SK-N-SH treated with all-trans-retinoic acid at 6 μM for 48 hours (cell line): ENCODE measurements at regions not wholly inside any gene's neighbourhood (a gene's known extent, or its start where the extent isn't known, plus 50 kb on each side); places are given as distances from the start of the nearest gene placed in this dataset.

Source experiments
- CREB5 ChIP-seq: fragments of 250-450 bp; sonication (Bioruptor Pico); IDR thresholded peaks from 2 replicates; pipeline ENCODE4 v1.5.1; 2020; ENCODE audit warnings: low read depth, mild to moderate bottlenecking, moderate library complexity
- CSRNP3 ChIP-seq: fragments of 250-450 bp; sonication (Bioruptor Pico); IDR thresholded peaks from 2 replicates; pipeline ENCODE4 v1.5.1; 2021; ENCODE audit warnings: mild to moderate bottlenecking, moderate library complexity
- RARB ChIP-seq: fragments of 250-450 bp; sonication (Bioruptor Pico); IDR thresholded peaks from 2 replicates; pipeline ENCODE4 v1.8.0; 2021; ENCODE audit warnings: mild to moderate bottlenecking, moderate library complexity
- SNAI2 ChIP-seq: fragments of 250-450 bp; sonication (Bioruptor Pico); IDR thresholded peaks from 2 replicates; pipeline ENCODE4 v1.5.0; 2020; ENCODE audit warnings: mild to moderate bottlenecking, moderate library complexity
- TSHZ2 ChIP-seq: fragments of 250-450 bp; sonication (Bioruptor Pico); IDR thresholded peaks from 2 replicates; pipeline ENCODE4 v1.5.0; 2020; ENCODE audit warnings: mild to moderate bottlenecking, moderate library complexity
- ZFP3 ChIP-seq: fragments of 250-450 bp; sonication (Bioruptor Pico); IDR thresholded peaks from 2 replicates; pipeline ENCODE4 v1.5.0; 2020; ENCODE audit warnings: mild to moderate bottlenecking, moderate library complexity
- ZFP30 ChIP-seq: fragments of 450-650 bp; formaldehyde crosslinking; IDR thresholded peaks from 2 replicates; pipeline ENCODE4 v1.5.0; 2022; ENCODE audit warnings: mild to moderate bottlenecking, moderate library complexity

- no peak for TF ChIP-seq ZFP30 (CRISPR knock-in tag)
- TF ChIP-seq CREB5 (CRISPR knock-in tag), result no peak
- no peak for TF ChIP-seq CSRNP3 (CRISPR knock-in tag)
- no peak for TF ChIP-seq TSHZ2
- no peak for TF ChIP-seq RARB
- TF ChIP-seq SNAI2 (CRISPR knock-in tag), result no peak
- TF ChIP-seq ZFP3 (CRISPR knock-in tag), result no peak
These were observed 890.0 kb upstream of the LRRTM1 start for GRCh38 chr2:81194581-81194980.
